T-cell (primary cell): ENCODE measurements at regions not wholly inside any gene's neighbourhood (a gene's known extent, or its start where the extent isn't known, plus 50 kb on each side); places are given as distances from the start of the nearest gene placed in this dataset.
"Not testable (repeated sequence)": the region's sequence is repeated elsewhere in the genome, so short reads cannot be mapped to it uniquely, and the experiment has no call there.

Experiments
- ATAC-seq, 4 experiments: fragments of 200-7000 bp in 3 of 4; fragments of 150-1000 bp in 1 of 4; cut with Tn5 transposase; replicated peaks in 1 of 4; 1 replicate in 3 of 4; 2 replicates in 1 of 4; pipeline ENCODE4 v1.10.0; 2021; ENCODE audit warnings: moderate library complexity in 3 of 4, mild to moderate bottlenecking in 2 of 4, moderate number of reproducible peaks in 1 of 4
- CTCF ChIA-PET, 2 donors: fragments of 300-600 bp; sonication (Branson Sonifier 250); formaldehyde crosslinking; loops; one replicate each; lab custom pipeline; 2022; ENCODE audit warnings: antibody characterized with exemption in 2 of 2; lab: Charles Lee
- POLR2A ChIA-PET, 2 donors: fragments of 300-600 bp; sonication (Branson Sonifier 250); formaldehyde crosslinking; loops; one replicate each; lab custom pipeline; 2022; ENCODE audit warnings: antibody characterized with exemption in 2 of 2; lab: Charles Lee
- DNase-seq, 35 experiments: peaks; one replicate each; pipeline versions ENCODE4 v3.0.0 to v3.0.0-alpha.2; 2013 to 2023
- H3K27ac ChIP-seq: one replicate; pipeline ENCODE4 v1.5.1; 2013; ENCODE audit warnings: low read length
- H3K27me3 ChIP-seq, 2 experiments: replicated peaks in 1 of 2; 1 replicate in 1 of 2; 2 replicates in 1 of 2; pipeline versions ENCODE4 v1.6.1 to v1.7.0; 2013; ENCODE audit warnings: low read length in 1 of 2, mixed read lengths in 1 of 2; ENCODE audit not compliant: control insufficient read depth in 2 of 2, insufficient read depth in 2 of 2; ENCODE audit errors: extremely low read depth in 1 of 2
- H3K36me3 ChIP-seq, 2 donors: 1 replicate in 1 of 2; 2 replicates in 1 of 2; pipeline versions ENCODE4 v1.6.1 to v1.7.0; 2013; ENCODE audit warnings: low read length in 1 of 2; ENCODE audit not compliant: control insufficient read depth in 2 of 2, insufficient read depth in 1 of 2; ENCODE audit errors: extremely low read depth in 1 of 2
- H3K4me1 ChIP-seq, 2 experiments: 1 replicate in 1 of 2; 2 replicates in 1 of 2; pipeline versions ENCODE4 v1.6.1 to v1.7.0; 2013; ENCODE audit warnings: low read length in 2 of 2, mixed read lengths in 1 of 2; ENCODE audit not compliant: insufficient read depth in 2 of 2, control insufficient read depth in 1 of 2; ENCODE audit errors: extremely low read depth in 1 of 2
- H3K4me3 ChIP-seq, 2 donors: 1 replicate in 1 of 2; 2 replicates in 1 of 2; pipeline versions ENCODE4 v1.5.1 to v1.7.0; 2013; ENCODE audit warnings: mild to moderate bottlenecking in 2 of 2, low read length in 1 of 2, moderate library complexity in 1 of 2; ENCODE audit not compliant: control insufficient read depth in 1 of 2; ENCODE audit errors: extremely low read depth in 1 of 2
- H3K9me3 ChIP-seq: 2 replicates; pipeline ENCODE4 v1.7.0; 2013
- H3K27ac Mint-ChIP-seq, 2 donors: one replicate each; pipeline ENCODE4 v1.8.0; 2020 to 2021; ENCODE audit warnings: mild to moderate bottlenecking in 2 of 2, mixed read lengths in 2 of 2
- H3K27me3 Mint-ChIP-seq, 2 donors: one replicate each; pipeline ENCODE4 v1.8.0; 2021 to 2022; ENCODE audit warnings: mixed read lengths in 2 of 2
- H3K36me3 Mint-ChIP-seq: one replicate; pipeline ENCODE4 v1.8.0; 2021; ENCODE audit warnings: mixed read lengths
- H3K4me1 Mint-ChIP-seq, 3 donors: one replicate each; pipeline ENCODE4 v1.8.0; 2020 to 2022; ENCODE audit warnings: mixed read lengths in 3 of 3, mild to moderate bottlenecking in 1 of 3
- H3K4me3 Mint-ChIP-seq, 3 donors: one replicate each; pipeline ENCODE4 v1.8.0; 2020 to 2022; ENCODE audit warnings: mild to moderate bottlenecking in 3 of 3, mixed read lengths in 3 of 3, moderate library complexity in 3 of 3
- H3K9me3 Mint-ChIP-seq, 3 donors: one replicate each; pipeline ENCODE4 v1.8.0; 2020 to 2022; ENCODE audit warnings: mixed read lengths in 3 of 3
- whole genome bisulfite sequencing: methylation state at CpG from one replicate; pipeline ENCODE4 v1.1.5; 2013; ENCODE audit warnings: missing lambda C conversion rate; ENCODE audit not compliant: insufficient coverage; 5-methylcytosine and 5-hydroxymethylcytosine counted together

DNA sequence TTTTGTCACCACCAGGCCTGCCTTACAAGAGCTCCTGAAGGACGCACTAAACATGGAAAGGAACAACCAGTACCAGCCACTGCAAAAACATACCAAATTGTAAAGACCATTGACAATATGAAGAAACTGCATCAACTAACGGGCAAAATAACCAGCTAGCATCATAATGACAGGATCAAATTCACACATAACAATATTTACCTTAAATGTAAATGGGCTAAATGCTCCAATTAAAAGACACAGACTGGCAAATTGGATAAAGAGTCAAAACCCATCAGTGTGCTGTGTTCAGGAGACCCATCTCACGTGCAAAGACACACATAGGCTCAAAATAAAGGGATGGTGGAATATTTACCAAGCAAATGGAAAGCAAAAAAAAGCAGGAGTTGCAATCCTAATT is 99.1 kb downstream of the JRKL start:
- H3K9me3 ChIP-seq, H3K36me3 ChIP-seq, H3K27ac Mint-ChIP-seq, DNase-seq, CTCF ChIA-PET, H3K36me3 Mint-ChIP-seq, H3K4me1 Mint-ChIP-seq, H3K4me3 Mint-ChIP-seq, H3K4me3 ChIP-seq, H3K27ac ChIP-seq, ATAC-seq, H3K9me3 Mint-ChIP-seq, H3K4me1 ChIP-seq, POLR2A ChIA-PET: not testable (repeated sequence)
- peaks cover 0 to 17% of the 10 kb centered on the region in 2 experiments for H3K27me3 ChIP-seq
- peaks cover 31 to 33% of the 10 kb centered on the region in 2 donors for H3K27me3 Mint-ChIP-seq
- WGBS, result no CpG with 5 or more reads among the region's 3 CpGs

GRCh38 chr11:96500440-96500839 is 110.6 kb downstream of the JRKL start:
- Histone ChIP-seq H3K36me3 (no peaks in the 10 kb centered on the region), H3K4me3 (no peak overlapping the region), H3K4me1 (no peaks in the 10 kb centered on the region), H3K9me3 (no peaks in the 10 kb centered on the region), H3K27me3 (peaks cover 0 to 7% of the 10 kb centered on the region in 2 experiments), H3K27ac (no peak overlapping the region)
- no peak overlapping the region for H3K4me3 Mint-ChIP-seq
- H3K9me3 Mint-ChIP-seq, result no peaks in the 10 kb centered on the region
- no peaks in the 10 kb centered on the region for H3K36me3 Mint-ChIP-seq
- DNase-seq (no peak), ATAC-seq (no peak)
- H3K4me1 Mint-ChIP-seq, result no peaks in the 10 kb centered on the region
- peaks cover 7 to 9% of the 10 kb centered on the region in 2 donors for H3K27me3 Mint-ChIP-seq
- POLR2A ChIA-PET, result no interaction called here
- CTCF ChIA-PET, result no interaction called here
- H3K27ac Mint-ChIP-seq, result no peak overlapping the region
- 40% methylated on average over 1 of the region's 3 CpGs for WGBS

GRCh38 chr11:96506041-96506440 is 116.2 kb downstream of the JRKL start:
- Histone ChIP-seq H3K27me3 (peaks cover 0 to 4% of the 10 kb centered on the region in 2 experiments), H3K36me3 (no peaks in the 10 kb centered on the region), H3K27ac (no peak overlapping the region), H3K4me1 (no peaks in the 10 kb centered on the region), H3K9me3 (no peaks in the 10 kb centered on the region), H3K4me3 (no peak overlapping the region)
- no peak for DNase-seq
- Mint-ChIP-seq H3K27me3 (peaks cover 0 to 3% of the 10 kb centered on the region in 2 donors), H3K9me3 (no peaks in the 10 kb centered on the region), H3K4me1 (no peaks in the 10 kb centered on the region), H3K27ac (no peak overlapping the region), H3K36me3 (no peaks in the 10 kb centered on the region), H3K4me3 (no peak overlapping the region)
- WGBS, result 100% methylated on average over 1 of the region's 1 CpG
- no peak for ATAC-seq
- CTCF ChIA-PET, result no interaction called here
- POLR2A ChIA-PET, result no interaction called here

GRCh38 chr11:96506953-96507354 is 117.1 kb downstream of the JRKL start:
- DNase-seq (no peak), ATAC-seq (no peak)
- ChIA-PET POLR2A (no interaction called here), CTCF (no interaction called here)
- no peaks in the 10 kb centered on the region for H3K9me3 Mint-ChIP-seq
- no peak overlapping the region for H3K27ac ChIP-seq
- no peak overlapping the region for H3K27ac Mint-ChIP-seq
- no peaks in the 10 kb centered on the region for H3K9me3 ChIP-seq
- no peak overlapping the region for H3K4me3 Mint-ChIP-seq
- no peaks in the 10 kb centered on the region for H3K4me1 Mint-ChIP-seq
- H3K36me3 ChIP-seq, result no peaks in the 10 kb centered on the region
- 67% methylated on average over 2 of the region's 8 CpGs for WGBS
- H3K27me3 ChIP-seq, result peaks cover 0 to 4% of the 10 kb centered on the region in 2 experiments
- H3K4me1 ChIP-seq, result no peaks in the 10 kb centered on the region
- H3K27me3 Mint-ChIP-seq, result peaks cover 0 to 3% of the 10 kb centered on the region in 2 donors
- H3K4me3 ChIP-seq, result no peak overlapping the region
- H3K36me3 Mint-ChIP-seq, result no peaks in the 10 kb centered on the region

- H3K27ac Mint-ChIP-seq, result no peak overlapping the region
Measured at GRCh38 chr11:96508861-96509260, 119.0 kb downstream of the JRKL start.

DNA sequence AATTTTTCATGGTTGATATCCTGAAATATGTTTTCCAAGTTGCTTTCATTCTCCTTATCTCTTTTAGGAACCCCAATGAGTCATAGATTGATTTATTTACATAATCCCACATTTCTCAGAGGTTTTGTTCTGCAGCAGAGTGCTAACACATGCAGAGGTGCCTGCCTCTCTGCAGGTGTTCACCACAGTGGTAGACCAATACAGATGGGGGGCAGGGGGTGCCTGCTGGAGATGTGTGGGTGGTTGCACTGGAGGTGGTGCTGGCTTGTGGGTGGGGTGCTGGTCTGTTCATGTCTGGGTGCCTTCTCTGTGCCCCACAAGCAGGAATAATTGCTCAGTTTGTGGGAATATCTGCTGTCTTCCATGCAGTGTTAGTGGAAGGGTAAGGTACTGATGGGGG is 131.1 kb downstream of the JRKL start:
- ATAC-seq, result no peak
- H3K4me3 Mint-ChIP-seq, result no peak overlapping the region
- Histone ChIP-seq H3K4me3 (no peak overlapping the region), H3K27ac (no peak overlapping the region), H3K9me3 (no peaks in the 10 kb centered on the region), H3K36me3 (no peaks in the 10 kb centered on the region), H3K27me3 (peaks cover 0 to 7% of the 10 kb centered on the region in 2 experiments), H3K4me1 (no peaks in the 10 kb centered on the region)
- CTCF ChIA-PET, result interaction anchor here in 1 of 2 donors (0.6 kb wide), 1 partner anchor 54 kb away, joined by 7 read pairs; no protein-coding TSS in a partner anchor
- no peaks in the 10 kb centered on the region for H3K36me3 Mint-ChIP-seq
- POLR2A ChIA-PET, result no interaction called here
- H3K27me3 Mint-ChIP-seq, result peaks cover 9 to 15% of the 10 kb centered on the region in 2 donors
- H3K9me3 Mint-ChIP-seq, result peaks cover 4 to 14% (median 12%) of the 10 kb centered on the region in 3 donors
- no peak overlapping the region for H3K27ac Mint-ChIP-seq
- DNase-seq, result no peak
- no peaks in the 10 kb centered on the region for H3K4me1 Mint-ChIP-seq

More at GRCh38 chr11:96508861-96509260, 119.0 kb downstream of the JRKL start:
- no peaks in the 10 kb centered on the region for H3K4me1 ChIP-seq
- H3K36me3 Mint-ChIP-seq, result no peaks in the 10 kb centered on the region
- H3K36me3 ChIP-seq, result no peaks in the 10 kb centered on the region
- no peak for ATAC-seq
- no peak overlapping the region for H3K4me3 ChIP-seq
- 100% methylated on average over 1 of the region's 2 CpGs for WGBS
- no peaks in the 10 kb centered on the region for H3K4me1 Mint-ChIP-seq
- H3K9me3 Mint-ChIP-seq, result peaks cover 0 to 2% (median 0%) of the 10 kb centered on the region in 3 donors
- H3K27me3 ChIP-seq, result peaks cover 0 to 4% of the 10 kb centered on the region in 2 experiments
- POLR2A ChIA-PET, result no interaction called here
- no peak for DNase-seq
- H3K27ac ChIP-seq, result no peak overlapping the region
- no peaks in the 10 kb centered on the region for H3K9me3 ChIP-seq
- H3K27me3 Mint-ChIP-seq, result peaks cover 6% of the 10 kb centered on the region in 2 donors
- no peak overlapping the region for H3K4me3 Mint-ChIP-seq
- CTCF ChIA-PET, result no interaction called here

DNA sequence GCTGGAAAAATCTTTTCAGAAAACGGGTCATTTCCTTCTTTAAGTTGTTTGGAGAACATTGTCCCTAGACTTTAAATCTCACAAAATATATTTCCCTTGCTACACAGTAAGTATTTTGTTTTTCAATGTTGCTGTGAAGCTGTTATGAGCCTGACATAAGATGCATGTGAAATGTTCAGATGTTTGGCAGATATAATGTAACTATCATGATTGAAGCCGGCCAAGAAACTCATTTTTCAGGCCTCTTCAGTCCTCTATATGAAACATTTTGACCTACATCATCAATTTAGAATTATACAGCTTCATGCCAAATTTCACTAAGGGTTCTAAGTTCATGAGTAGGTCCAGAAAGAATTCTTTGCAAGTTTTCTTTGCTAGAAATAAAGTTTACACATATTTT is 133.8 kb downstream of the JRKL start:
- ATAC-seq (no peak), DNase-seq (no peak)
- Mint-ChIP-seq H3K4me1 (no peaks in the 10 kb centered on the region), H3K36me3 (no peaks in the 10 kb centered on the region), H3K9me3 (peaks cover 4 to 18% (median 9%) of the 10 kb centered on the region in 3 donors), H3K27ac (no peak overlapping the region), H3K27me3 (peaks cover 18 to 26% of the 10 kb centered on the region in 2 donors), H3K4me3 (no peak overlapping the region)
- Histone ChIP-seq H3K4me3 (no peak overlapping the region), H3K4me1 (no peaks in the 10 kb centered on the region), H3K27ac (no peak overlapping the region), H3K27me3 (peaks cover 0 to 12% of the 10 kb centered on the region in 2 experiments), H3K36me3 (no peaks in the 10 kb centered on the region), H3K9me3 (no peaks in the 10 kb centered on the region)
- ChIA-PET POLR2A (no interaction called here), CTCF (no interaction called here)
- WGBS, result no CpG with 5 or more reads among the region's 2 CpGs
